GM12878 (cell line): ENCODE measurements at regions not wholly inside any gene's neighbourhood (a gene's known extent, or its start where the extent isn't known, plus 50 kb on each side); places are given as distances from the start of the nearest gene placed in this dataset.

Experiments used
- ATAC-seq: fragments of 200-7000 bp; cut with Tn5 transposase; 3 replicates; pipeline ENCODE4 v1.9.1; 2020; ENCODE audit warnings: mild to moderate bottlenecking, moderate library complexity
- BruUV-seq: library from RNA; stranded (reverse); fragments of 400-500 nt; replicated peaks from 2 replicates; lab custom pipeline; 2021; lab: Mats Ljungman, UMichigan
- CTCF ChIA-PET: fragments of 300-600 bp; sonication (Branson Sonifier 250); formaldehyde crosslinking; extraction: SDS; loops from one replicate; lab custom pipeline; 2021; ENCODE audit warnings: inconsistent platforms; lab: Yijun Ruan, JAX
- POLR2A ChIA-PET: fragments of 350-600 bp; formaldehyde crosslinking; extraction: SDS; loops from one replicate; lab custom pipeline; 2021; ENCODE audit warnings: inconsistent platforms; lab: Charles Lee
- RAD21 ChIA-PET: fragments of 300-600 bp; sonication (Branson Sonifier 250); formaldehyde crosslinking; loops from one replicate; lab custom pipeline; 2023; ENCODE audit warnings: antibody characterized with exemption; ENCODE audit not compliant: unreplicated experiment; lab: Charles Lee
- SMC1A ChIA-PET: fragments of 300-600 bp; sonication (Branson Sonifier 250); formaldehyde crosslinking; loops from one replicate; lab custom pipeline; 2023; ENCODE audit not compliant: unreplicated experiment, uncharacterized antibody; lab: Charles Lee
- DNase-seq: peaks from one replicate; pipeline ENCODE4 v3.0.0-alpha.2; 2011; ENCODE audit warnings: low read depth, low spot score
- FAIRE-seq: peaks from 3 replicates; lab custom pipeline; 2011; peaks lifted over from hg19 to GRCh38; lab: Jason Lieb, UNC
- H2AFZ ChIP-seq: 2 replicates; pipeline ENCODE4 v1.6.0; 2011; ENCODE audit warnings: low read depth, low read length, control low read depth; ENCODE audit not compliant: control insufficient read depth
- H3K27ac ChIP-seq: 2 replicates; pipeline ENCODE4 v1.5.1; 2011; ENCODE audit warnings: control low read depth; ENCODE audit not compliant: control insufficient read depth, insufficient read depth
- H3K27me3 ChIP-seq, 2 experiments: replicated peaks in 1 of 2; 2 replicates each; pipeline versions ENCODE4 v1.6.0 to v1.6.1; 2011; ENCODE audit warnings: low read length in 1 of 2; ENCODE audit not compliant: control insufficient read depth in 2 of 2, insufficient read depth in 2 of 2
- H3K36me3 ChIP-seq, 2 experiments: 2 replicates each; pipeline ENCODE4 v1.5.1; 2011; ENCODE audit warnings: low read length in 1 of 2; ENCODE audit not compliant: control insufficient read depth in 2 of 2, insufficient read depth in 2 of 2
- H3K4me1 ChIP-seq: 2 replicates; pipeline ENCODE4 v1.6.1; 2011; ENCODE audit warnings: mild to moderate bottlenecking, low read length, moderate library complexity, mixed read lengths; ENCODE audit not compliant: control insufficient read depth, insufficient read depth
- H3K4me2 ChIP-seq: 2 replicates; pipeline ENCODE4 v1.6.0; 2011; ENCODE audit warnings: control low read depth; ENCODE audit not compliant: control insufficient read depth, insufficient read depth
- H3K4me3 ChIP-seq: fragments of 200-600 bp; sonication (generic); 2 replicates; pipeline ENCODE4 v1.5.1; 2016
- H3K79me2 ChIP-seq: 2 replicates; pipeline ENCODE4 v1.6.0; 2011; ENCODE audit warnings: low read length; ENCODE audit not compliant: control insufficient read depth, insufficient read depth
- H3K9ac ChIP-seq: 2 replicates; pipeline ENCODE4 v1.8.0; 2011; ENCODE audit warnings: low read length, control low read depth, mixed read lengths; ENCODE audit not compliant: control insufficient read depth, insufficient read depth
- H3K9me3 ChIP-seq: replicated peaks from 3 replicates; pipeline ENCODE4 v1.5.1; 2011; ENCODE audit warnings: mild to moderate bottlenecking, low read length; ENCODE audit not compliant: control insufficient read depth, insufficient read depth
- H4K20me1 ChIP-seq: 2 replicates; pipeline ENCODE4 v1.6.0; 2011; ENCODE audit not compliant: control insufficient read depth, insufficient read depth
- E2F8 ChIP-seq: fragments of 450-650 bp; IDR thresholded peaks from 2 replicates; pipeline ENCODE4 v1.6.1; 2018; ENCODE audit warnings: mild to moderate bottlenecking, low read depth, moderate library complexity; ENCODE audit not compliant: partially characterized antibody
- EGR1 ChIP-seq, 2 experiments: IDR thresholded peaks; 1 replicate in 1 of 2; 2 replicates in 1 of 2; pipeline ENCODE4 v1.6.1; 2011 to 2012; ENCODE audit warnings: low read depth in 2 of 2, low read length in 2 of 2, borderline replicate concordance in 1 of 2, mild to moderate bottlenecking in 1 of 2, moderate library complexity in 1 of 2
- HDAC6 ChIP-seq: fragments of 200-600 bp; sonication (generic); IDR thresholded peaks from one replicate; pipeline ENCODE4 v1.8.0; 2017; ENCODE audit warnings: antibody characterized with exemption; ENCODE audit not compliant: unreplicated experiment
- KAT2A ChIP-seq: conservative IDR thresholded peaks from 2 replicates; pipeline ENCODE4 v1.6.1; 2011; ENCODE audit warnings: low read depth, low read length; ENCODE audit not compliant: control insufficient read depth
- MEF2A ChIP-seq: IDR thresholded peaks from 2 replicates; pipeline ENCODE4 v1.6.1; 2011; ENCODE audit warnings: low read depth, mild to moderate bottlenecking, low read length, moderate library complexity; ENCODE audit not compliant: insufficient read depth
- NFIC ChIP-seq: IDR thresholded peaks from 2 replicates; pipeline ENCODE4 v1.6.1; 2012; ENCODE audit warnings: low read depth, mild to moderate bottlenecking, inconsistent platforms, low read length, moderate library complexity
- SMARCA5 ChIP-seq: fragments of 450-650 bp; IDR thresholded peaks from 2 replicates; pipeline ENCODE4 v1.6.1; 2017; ENCODE audit warnings: mild to moderate bottlenecking
- ZNF622 ChIP-seq: fragments of 450-650 bp; IDR thresholded peaks from 2 replicates; pipeline ENCODE4 v1.6.1; 2017; ENCODE audit warnings: mild to moderate bottlenecking, inconsistent platforms
- whole genome bisulfite sequencing: methylation state at CpG from one replicate; pipeline ENCODE4 v1.1.6; 2016; ENCODE audit warnings: low lambda C conversion rate; ENCODE audit not compliant: insufficient replicate concordance, insufficient coverage; ENCODE audit errors: missing lambda C conversion rate; 5-methylcytosine and 5-hydroxymethylcytosine counted together
- in situ Hi-C: fragments of 300-500 bp; cut with MboI; formaldehyde crosslinking; loops from 9 replicates; pipeline ENCODE4 v1.14.3; 2018; ENCODE audit warnings: mixed read lengths
- intact Hi-C: fragments of 100-400 bp; cut with micrococcal nuclease; formaldehyde crosslinking; loops from one replicate; pipeline ENCODE4 v1.14.2; 2022; ENCODE audit not compliant: unreplicated experiment
- TF ChIP-seq, protein P1 (sequence below): fragments of 150-350 bp; IDR thresholded peaks from 2 replicates; pipeline ENCODE4 v1.6.1; 2014; ENCODE audit warnings: mild to moderate bottlenecking, low read depth, low read length
- TF ChIP-seq, protein P2 (sequence below): IDR thresholded peaks from 2 replicates; pipeline ENCODE4 v1.6.1; 2012; ENCODE audit warnings: low read depth, low read length, improper control_type of control experiment

GRCh38 chr12:46573347-46573658 is 200.7 kb upstream of the SLC38A2 start:
- Histone ChIP-seq H4K20me1 (no peaks in the 10 kb centered on the region), H3K27me3 (no peaks in the 10 kb centered on the region), H3K36me3 (no peaks in the 10 kb centered on the region; a peak in 1 of 4 replicates), H3K4me1 (no peaks in the 10 kb centered on the region), H3K9me3 (no peaks in the 10 kb centered on the region; the same call in 1 of the 3 replicates), H3K27ac (no peak overlapping the region), H3K4me2 (no peak overlapping the region), H3K9ac (no peak overlapping the region), H3K79me2 (no peaks in the 10 kb centered on the region), H3K4me3 (no peak overlapping the region), H2AFZ (no peak overlapping the region)
- SMC1A ChIA-PET, result interaction anchor here (0.7 kb wide), 1 partner anchor 15 kb away, joined by 3 read pairs; no protein-coding TSS in a partner anchor
- intact Hi-C loops, result no loop called here
- POLR2A ChIA-PET, result interaction anchor here (0.8 kb wide), 1 partner anchor 42 kb away, joined by 3 read pairs; no protein-coding TSS in a partner anchor
- no TSS peak for BruUV-seq
- ATAC-seq (no peak), FAIRE-seq (no peak), DNase-seq (no peak)
- WGBS, result 100% methylated on average over 1 of the region's 1 CpG
- in situ Hi-C loops, result no loop called here
- TF ChIP-seq MEF2A, result no peak
- TF ChIP-seq ZNF622, result no peak
- TF ChIP-seq EGR1 (IDR thresholded peaks at IDR 0.05; ENCODE audit: borderline replicate concordance in 1 of 2, low read depth in 2 of 2, low read length in 2 of 2), result no peak
- TF ChIP-seq KAT2A, result no peak
- TF ChIP-seq, protein P1, sequence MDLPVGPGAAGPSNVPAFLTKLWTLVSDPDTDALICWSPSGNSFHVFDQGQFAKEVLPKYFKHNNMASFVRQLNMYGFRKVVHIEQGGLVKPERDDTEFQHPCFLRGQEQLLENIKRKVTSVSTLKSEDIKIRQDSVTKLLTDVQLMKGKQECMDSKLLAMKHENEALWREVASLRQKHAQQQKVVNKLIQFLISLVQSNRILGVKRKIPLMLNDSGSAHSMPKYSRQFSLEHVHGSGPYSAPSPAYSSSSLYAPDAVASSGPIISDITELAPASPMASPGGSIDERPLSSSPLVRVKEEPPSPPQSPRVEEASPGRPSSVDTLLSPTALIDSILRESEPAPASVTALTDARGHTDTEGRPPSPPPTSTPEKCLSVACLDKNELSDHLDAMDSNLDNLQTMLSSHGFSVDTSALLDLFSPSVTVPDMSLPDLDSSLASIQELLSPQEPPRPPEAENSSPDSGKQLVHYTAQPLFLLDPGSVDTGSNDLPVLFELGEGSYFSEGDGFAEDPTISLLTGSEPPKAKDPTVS, result no peak
- TF ChIP-seq HDAC6, result no peak
- no peak for TF ChIP-seq SMARCA5
- TF ChIP-seq NFIC, result no peak
- TF ChIP-seq E2F8, result no peak
- TF ChIP-seq, protein P2, sequence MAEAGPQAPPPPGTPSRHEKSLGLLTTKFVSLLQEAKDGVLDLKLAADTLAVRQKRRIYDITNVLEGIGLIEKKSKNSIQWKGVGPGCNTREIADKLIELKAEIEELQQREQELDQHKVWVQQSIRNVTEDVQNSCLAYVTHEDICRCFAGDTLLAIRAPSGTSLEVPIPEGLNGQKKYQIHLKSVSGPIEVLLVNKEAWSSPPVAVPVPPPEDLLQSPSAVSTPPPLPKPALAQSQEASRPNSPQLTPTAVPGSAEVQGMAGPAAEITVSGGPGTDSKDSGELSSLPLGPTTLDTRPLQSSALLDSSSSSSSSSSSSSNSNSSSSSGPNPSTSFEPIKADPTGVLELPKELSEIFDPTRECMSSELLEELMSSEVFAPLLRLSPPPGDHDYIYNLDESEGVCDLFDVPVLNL, result no peak
- RAD21 ChIA-PET, result interaction anchor here (1.0 kb wide), 1 partner anchor 448 kb away, joined by 3 read pairs; no protein-coding TSS in a partner anchor
- CTCF ChIA-PET, result no interaction called here
